Neural progenitor cell (in vitro differentiated cells): ENCODE measurements at regions not wholly inside any gene's neighbourhood (a gene's known extent, or its start where the extent isn't known, plus 50 kb on each side); places are given as distances from the start of the nearest gene placed in this dataset.

Experiments used
- EZH2 ChIP-seq: fragments of 200-600 bp; sonication (generic); IDR thresholded peaks from 2 replicates; pipeline ENCODE4 v1.6.1; 2017; ENCODE audit warnings: antibody characterized with exemption, mild to moderate bottlenecking, moderate library complexity
- EZH2phosphoT487 ChIP-seq: fragments of 200-600 bp; sonication (generic); IDR thresholded peaks from 2 replicates; pipeline ENCODE4 v1.6.1; 2017; ENCODE audit warnings: antibody characterized with exemption
- TF ChIP-seq, protein P1 (sequence below): fragments of 200-600 bp; sonication (generic); IDR thresholded peaks from 2 replicates; pipeline ENCODE4 v1.5.1; 2017; ENCODE audit warnings: antibody characterized with exemption, mild to moderate bottlenecking

DNA sequence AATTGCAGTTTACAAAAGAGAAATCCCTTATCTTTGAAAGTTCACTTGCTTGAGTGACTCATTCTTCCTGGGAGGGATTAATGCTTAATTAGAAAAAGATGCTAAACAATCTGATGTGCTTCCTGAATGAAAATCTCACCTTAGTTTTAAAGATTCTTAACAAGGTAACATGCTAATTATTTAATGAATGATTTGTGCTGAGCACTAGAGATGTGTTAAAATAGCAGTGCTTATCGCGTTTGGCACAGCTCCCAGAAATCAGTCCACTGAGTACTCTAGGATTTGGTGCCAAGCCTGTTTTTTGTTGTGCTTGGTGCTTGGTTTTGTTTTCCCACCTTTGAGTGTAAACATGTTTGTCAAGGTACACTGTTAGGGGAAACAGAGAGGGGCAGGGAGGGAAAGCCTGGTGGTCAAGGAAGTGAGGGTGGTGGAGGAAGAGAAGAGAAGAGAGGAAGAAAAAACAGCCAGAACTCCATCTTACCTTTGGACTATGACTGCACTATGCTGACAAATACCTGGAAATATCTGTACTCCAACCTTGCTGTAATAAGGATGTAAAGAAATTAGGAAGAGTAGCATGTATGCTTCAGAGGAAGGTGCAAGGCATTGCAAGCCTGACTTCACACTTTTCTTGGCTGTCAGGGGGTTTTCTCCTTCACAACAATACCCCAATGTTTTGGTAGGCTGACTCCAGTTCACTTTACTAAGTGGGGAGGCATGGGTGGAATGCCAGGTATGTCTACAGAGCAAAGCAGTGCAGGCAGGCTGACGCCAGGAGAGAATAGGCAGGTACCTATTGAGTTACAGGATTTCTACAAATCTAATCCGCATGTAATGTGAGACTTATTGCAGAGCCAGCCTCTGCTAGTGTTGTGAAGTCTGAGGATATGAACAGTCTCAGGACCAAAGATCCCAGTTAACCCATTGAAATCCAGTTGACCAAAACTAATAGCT lies 157.2 kb upstream of the ISL1 start:
- TF ChIP-seq, protein P1, sequence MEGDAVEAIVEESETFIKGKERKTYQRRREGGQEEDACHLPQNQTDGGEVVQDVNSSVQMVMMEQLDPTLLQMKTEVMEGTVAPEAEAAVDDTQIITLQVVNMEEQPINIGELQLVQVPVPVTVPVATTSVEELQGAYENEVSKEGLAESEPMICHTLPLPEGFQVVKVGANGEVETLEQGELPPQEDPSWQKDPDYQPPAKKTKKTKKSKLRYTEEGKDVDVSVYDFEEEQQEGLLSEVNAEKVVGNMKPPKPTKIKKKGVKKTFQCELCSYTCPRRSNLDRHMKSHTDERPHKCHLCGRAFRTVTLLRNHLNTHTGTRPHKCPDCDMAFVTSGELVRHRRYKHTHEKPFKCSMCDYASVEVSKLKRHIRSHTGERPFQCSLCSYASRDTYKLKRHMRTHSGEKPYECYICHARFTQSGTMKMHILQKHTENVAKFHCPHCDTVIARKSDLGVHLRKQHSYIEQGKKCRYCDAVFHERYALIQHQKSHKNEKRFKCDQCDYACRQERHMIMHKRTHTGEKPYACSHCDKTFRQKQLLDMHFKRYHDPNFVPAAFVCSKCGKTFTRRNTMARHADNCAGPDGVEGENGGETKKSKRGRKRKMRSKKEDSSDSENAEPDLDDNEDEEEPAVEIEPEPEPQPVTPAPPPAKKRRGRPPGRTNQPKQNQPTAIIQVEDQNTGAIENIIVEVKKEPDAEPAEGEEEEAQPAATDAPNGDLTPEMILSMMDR: no peak
- TF ChIP-seq EZH2 (no peak), EZH2phosphoT487 (no peak)
